Eye (tissue), 1 donor: ENCODE measurements at regions not wholly inside any gene's neighbourhood (a gene's known extent, or its start where the extent isn't known, plus 50 kb on each side); places are given as distances from the start of the nearest gene placed in this dataset.
A peak's percentile ranks its signal among the peaks of the same experiment; 100 is the strongest.

ENCODE experiments used
- DNase-seq: peaks from one replicate; pipeline ENCODE4 v3.0.0-alpha.2; 2015

DNA sequence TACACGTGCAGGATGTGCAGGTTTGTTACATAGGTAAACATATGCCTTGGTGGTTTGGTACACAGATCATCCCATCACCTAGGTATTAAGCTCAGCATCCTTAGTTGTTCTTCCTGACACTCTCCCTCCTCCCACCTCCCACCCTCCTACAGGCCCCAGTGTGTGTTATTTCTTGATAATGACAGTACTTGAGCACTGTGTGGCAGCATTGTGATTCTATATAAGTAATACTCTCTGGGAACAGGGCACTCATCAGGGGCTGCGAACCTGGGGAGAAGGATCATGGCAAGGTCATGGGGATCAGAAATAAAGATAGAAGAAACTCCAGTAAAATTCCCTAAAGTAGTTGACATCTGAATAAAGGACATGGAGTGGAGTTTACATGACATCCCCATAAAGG, 1256.2 kb upstream of the CRIM1 start:
- DNase-seq, result no peak

DNA sequence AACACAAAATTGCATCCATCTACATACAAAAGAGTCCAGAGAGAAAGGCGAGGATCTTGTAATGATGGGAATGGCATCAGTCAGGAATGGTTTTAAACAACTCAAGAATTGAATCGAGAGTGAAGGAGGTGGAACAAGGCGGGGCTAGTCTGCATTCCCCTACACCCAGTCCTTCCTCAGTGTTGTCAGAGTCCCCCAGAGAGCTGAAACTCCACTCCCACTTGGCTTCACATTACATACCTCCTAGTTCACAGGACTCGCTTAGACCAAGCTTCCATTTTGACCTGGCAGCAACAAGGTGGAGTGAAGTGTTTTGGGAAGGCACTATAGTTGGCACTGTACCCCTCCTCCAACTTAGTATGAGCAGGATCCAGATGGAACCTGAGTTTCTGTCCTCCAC, 1273.5 kb upstream of the CRIM1 start:
- DNase-seq, result no peak

DNA sequence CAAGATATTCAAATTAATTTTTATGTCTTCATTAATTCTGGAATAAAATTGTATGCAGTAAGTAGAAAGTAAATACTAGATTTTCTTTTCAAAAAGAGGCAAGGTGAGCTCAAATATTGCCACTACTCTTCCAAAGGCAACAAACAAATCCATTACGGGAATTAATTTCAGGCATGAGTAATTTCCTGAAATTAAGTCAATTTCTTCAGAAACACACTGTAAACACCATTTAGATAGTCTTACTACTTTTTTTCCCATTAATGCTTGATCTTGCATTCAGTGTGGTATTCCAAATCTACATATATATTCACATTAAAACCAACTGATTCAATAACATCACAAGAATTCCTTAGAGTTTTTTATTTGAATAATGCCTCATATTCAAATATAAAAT, 1274.0 kb upstream of the CRIM1 start:
- DNase-seq, result no peak

DNA sequence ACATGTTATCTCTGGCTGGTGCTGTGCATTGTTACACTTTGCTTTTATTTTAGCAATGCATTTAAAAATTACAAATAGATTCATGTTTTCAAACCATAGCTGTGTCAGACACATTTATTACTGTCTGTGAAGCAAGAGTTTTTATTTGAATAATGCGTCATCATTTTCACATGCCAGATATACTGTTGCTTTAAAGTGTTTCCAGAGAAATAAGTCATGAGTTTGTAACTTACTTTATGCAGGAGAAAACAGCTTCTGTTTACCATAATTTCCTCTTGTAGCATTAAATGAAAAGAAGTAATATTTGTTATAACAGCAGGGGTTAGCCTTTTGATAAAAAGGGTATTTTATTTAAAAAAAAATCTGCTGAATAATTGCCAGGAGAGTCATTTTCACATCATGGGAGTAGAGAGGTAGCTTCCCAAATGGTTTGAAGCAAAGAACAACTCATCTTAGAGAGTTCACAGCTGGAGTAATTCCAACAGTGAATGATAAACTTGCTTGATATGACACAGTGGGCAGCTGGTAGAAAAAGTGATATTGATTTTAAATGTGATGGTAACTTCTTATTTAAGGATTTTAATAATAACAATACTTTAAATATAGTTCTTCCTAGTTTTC, 1274.5 kb upstream of the CRIM1 start:
- DNase-seq, result no peak

DNA sequence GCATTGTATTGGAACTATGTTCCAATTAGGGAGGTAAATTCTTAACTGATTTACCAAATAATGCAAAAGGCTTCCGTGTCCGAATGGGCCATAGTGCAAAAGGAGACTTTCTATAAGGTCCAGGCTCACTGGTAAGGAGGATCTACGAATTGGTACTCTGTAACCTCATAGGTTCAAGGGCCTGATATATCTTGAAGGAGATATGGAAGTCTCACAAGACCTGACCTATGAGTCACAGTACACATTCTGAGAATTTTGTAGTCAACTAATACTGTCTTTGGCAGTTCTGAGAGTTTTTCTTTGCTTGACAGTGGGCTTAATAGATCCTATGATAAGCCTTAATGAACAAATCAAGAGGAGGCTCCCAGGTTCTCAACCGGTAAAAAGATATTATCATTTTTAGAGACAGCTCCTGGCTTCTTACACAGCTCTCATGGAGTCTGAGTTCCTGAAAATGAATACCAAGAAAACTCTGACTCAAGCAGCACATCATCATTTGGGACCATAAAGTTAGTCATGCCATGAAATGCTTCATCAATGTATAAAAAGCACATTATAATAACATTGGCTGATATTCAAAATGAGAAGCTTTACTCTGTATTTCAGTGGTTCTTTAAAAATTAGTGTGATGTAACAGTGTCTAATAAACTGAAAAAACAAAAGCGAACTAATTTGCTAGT, 1275.2 kb upstream of the CRIM1 start:
- DNase-seq, result no peak

DNA sequence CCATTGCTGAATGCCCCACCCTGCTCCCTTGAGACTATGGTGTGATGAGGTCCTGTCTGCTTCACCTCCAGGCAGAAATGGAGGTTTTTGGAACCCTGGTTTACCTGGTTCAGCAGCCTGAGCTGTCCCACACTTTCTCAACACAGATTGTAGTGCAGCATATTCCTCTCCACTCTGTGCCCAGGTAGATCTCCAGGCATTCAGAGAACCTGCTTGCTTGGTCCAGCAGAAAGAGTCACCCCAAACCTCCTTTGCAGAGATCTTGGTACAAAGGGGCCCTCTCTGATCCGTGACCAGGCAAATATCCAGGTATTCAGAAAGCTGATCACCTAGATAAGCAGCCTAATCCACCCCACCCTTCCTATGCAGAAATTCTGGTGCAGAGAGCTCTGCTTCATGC, 1288.2 kb upstream of the CRIM1 start:
- DNase-seq, result no peak

DNA sequence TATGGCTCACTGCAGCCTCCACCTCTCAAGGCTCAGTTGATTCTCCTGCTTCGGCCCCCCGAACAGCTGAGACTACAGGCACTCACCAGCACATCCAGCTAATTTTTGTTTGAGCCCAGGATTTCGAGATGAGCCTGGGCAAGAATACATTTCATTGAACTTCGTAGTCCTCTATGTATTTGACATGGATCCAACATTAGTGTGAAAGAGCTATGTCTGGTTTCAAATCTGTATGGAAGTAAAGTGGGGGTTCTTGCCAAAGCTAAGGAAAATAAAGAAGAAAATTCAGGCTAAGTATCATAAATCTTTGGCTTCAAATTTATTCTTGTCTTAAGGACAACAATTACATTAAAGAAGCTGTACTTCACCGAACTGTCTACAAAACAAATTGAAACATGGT, 1291.7 kb upstream of the CRIM1 start:
- no peak for DNase-seq

DNA sequence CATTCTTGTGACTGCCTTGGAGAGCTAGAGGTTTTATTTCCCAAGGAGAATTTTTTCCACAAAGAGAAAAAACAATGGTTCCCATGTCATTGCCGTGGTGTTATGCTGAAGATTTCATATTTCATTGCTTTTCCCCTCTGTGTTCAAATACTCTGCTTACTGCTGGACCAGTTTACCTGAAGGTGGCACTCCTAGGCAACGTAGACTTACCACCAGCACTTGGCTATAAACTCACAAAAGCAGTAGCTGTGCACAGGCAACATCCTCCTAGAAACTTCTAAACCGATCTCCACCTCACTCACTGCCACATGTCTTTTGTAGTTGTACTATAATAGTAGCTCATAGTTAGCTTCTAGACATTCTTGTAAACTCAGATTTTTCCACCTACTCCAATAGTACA, 1319.7 kb upstream of the CRIM1 start:
- DNase-seq, result peak; percentile 1

DNA sequence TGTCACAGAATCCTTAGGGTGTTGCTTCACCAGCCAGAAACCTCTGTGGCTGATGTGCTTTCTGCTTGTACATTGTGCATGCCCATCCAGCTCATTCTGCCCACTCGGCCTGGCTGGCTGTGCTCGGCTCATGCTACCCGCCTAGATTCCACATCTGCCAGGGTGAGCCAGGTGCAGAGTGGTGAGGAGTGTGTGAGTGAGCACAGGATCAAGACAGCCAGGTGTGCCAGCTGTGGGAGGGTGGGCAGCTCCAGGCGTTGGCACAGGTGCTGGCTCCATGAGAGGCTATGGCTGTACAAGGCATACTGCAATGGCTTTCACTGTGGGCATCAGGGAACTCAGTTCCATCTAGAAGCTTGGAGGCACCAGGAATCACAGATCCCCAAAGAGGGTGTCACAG, 1321.8 kb upstream of the CRIM1 start:
- no peak for DNase-seq

DNA sequence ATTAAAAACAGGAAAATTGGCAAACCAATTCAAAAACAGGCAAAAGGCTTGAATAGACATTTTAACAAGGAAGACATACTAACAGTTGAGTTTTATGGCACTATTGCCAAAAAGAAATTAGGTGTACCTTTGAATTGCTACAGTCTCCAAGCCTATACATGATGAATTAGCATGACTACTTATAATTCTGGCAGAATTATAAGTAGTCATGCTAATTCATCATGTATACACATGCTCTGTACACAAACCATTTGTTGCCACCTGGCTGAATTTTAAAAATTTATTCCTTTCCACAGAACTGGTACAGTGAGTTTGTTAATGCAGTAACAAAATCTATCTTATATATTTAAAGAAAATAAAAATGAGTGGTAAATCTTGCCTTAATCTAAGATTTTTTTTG, 1332.0 kb upstream of the CRIM1 start:
- no peak for DNase-seq

DNA sequence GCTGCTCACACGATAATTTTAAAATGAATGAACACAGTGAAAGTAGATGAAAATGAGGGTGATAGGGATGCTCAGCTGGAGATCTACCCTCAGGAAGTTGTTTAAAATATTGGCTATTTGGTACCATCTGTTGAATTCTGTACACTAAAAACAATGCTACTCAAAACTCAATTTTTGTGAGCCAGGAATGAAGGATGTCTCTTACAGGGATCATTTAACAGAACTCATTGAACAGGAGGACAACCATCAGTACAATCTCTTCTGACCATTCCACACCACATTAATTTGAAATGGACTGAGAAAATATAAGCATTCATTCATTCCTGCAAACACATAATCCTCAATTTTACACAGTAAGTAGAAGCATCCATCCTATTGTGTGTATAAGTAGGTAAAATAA, 1355.1 kb upstream of the CRIM1 start:
- DNase-seq, result no peak

DNA sequence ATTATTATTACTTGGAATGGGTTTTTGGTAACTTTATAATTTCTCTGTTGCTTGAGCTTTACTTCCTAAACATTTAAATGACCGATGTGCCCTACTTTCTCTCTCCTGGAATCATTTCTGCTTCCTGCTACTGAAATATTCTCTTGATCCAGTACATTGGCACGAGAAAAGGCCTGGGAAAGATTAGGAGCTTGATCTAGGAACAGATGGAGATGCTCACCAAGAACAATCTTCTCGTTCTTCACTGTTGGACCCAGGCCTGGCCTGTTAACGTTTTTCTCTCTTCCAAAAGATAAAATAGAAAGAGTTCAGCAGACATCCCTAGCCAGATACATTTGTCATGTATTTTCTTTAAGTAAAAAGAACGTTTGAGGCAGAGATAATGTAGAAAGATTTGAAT, 1356.8 kb upstream of the CRIM1 start:
- no peak for DNase-seq

DNA sequence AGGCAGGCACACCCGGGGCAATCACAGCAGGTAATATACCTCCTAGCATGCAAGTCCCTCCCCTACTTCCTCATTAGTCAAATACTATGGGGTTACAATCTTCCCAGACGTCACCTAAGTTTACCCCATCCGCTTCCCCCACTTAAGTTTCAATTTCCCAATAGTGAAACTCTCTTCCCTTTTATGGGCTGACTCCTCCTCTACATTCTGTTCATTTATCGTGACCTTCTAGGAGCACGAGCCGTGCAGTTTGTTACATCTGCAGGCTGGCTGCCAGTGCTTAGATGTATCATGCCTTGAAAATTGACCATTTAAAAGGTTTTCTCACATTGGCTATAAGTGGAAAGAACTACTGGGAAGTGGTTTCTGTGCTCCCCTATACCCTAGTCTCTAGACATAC, 1357.8 kb upstream of the CRIM1 start:
- DNase-seq, result no peak

DNA sequence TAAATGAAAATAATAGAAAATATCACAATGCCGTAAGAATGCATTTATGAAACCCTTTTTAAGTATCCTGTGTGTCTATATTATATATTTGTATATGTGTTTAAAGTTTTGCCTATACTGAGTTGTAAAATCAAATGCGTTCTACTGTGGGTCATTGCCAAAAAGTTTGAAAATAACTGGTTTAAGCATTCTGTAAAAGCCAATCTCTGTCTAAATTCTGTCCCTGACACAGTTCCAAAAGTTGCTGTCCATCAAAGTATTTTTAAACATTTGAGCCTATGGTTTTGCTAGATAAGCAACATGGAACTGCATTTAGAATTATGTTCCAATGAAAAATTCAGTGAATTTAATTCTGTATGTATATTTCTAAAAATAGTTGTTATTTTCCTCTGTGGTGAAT, 1360.4 kb upstream of the CRIM1 start:
- DNase-seq, result no peak

DNA sequence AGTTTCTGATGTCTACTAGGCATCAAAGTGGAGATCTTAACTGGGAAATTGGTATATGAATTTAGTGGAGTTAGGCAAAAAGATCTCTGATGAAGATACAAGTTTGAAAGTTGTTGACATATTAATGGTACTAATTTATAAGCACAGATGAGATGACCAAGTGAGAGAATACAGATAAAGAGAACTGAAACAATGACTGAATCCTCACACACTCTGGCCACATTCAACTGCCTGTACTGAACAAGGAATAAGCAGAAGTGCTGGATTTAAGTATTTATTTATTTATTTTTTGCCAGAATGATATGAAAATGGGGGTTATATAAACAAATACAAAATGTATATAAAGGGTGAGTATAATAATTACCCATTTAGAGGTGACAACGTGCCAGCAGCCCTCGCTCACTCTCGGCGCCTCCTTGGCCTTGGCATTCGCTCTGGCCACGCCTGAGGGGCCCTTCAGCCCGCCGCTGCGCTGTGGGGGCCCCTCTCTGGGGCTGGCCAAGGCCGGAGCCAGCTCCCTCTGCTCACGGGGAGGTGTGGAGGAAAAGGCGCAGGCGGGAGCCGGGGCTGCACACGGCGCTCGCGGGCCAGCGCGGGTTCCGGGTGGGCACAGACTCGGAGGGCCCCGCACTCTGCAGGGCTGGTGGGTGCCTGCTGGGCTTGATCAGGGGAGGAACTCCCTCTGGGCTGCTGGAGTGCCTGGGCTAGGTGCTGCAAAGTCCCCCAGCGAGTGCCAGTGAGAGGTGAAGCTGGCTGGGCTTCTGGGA, 1363.9 kb upstream of the CRIM1 start:
- DNase-seq, result no peak

DNA sequence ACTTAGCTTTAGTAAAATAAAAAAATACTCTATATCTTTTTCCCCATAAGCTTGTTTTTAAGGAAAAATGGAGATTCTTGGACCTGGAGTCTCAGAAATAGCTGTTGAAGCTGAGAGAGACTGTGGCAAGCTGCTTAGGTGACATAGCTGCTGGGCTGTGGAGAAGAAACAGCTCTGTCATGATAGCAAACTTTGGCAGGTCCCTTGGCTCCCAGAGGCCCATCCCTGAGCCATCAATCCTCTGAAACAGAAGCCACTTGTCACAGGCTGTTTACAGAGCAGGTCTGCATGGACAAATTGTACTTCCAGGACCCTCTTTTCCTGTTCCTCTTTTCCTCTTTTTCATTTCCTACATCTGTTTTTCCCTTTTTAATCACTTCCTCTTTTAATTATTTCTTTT, 1370.1 kb upstream of the CRIM1 start:
- DNase-seq, result peak; percentile 26

DNA sequence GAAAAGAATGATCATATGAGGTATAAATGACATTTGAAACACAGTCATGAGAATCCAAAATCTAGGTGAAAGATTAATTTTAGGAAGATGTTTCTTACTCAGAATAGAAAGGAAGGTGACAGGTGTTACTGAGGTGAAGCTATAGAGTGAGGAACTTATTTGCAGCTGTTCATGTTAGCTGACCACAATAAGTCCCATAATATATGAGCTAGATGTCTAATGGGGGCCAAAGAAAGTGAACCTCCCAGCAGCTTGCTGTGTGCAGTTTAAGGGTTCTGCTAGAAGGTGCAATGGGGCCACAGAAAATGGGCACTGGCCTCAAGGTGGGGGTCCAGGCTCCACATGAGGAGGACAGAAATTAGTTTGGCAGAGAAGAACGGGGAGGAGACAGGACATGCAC, 1374.9 kb upstream of the CRIM1 start:
- DNase-seq, result no peak

DNA sequence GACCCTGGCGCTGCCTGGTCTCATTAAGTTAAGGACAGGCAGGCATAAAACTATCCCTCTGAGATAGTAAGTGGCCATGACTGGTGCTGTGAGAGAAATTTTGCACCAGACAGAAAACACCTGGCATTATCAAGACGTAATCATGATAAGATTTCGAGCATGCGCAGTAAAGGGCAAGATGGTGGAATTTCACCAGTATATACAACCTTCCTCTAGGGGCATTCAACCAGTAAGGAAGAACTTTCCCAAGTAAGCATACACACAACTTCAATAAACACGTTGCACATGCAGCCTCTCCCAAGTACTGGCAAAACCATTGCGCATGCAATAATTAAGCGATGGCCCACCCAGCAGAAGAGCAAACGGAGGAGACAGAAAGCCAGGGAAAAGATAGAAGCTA, 1376.4 kb upstream of the CRIM1 start:
- no peak for DNase-seq

DNA sequence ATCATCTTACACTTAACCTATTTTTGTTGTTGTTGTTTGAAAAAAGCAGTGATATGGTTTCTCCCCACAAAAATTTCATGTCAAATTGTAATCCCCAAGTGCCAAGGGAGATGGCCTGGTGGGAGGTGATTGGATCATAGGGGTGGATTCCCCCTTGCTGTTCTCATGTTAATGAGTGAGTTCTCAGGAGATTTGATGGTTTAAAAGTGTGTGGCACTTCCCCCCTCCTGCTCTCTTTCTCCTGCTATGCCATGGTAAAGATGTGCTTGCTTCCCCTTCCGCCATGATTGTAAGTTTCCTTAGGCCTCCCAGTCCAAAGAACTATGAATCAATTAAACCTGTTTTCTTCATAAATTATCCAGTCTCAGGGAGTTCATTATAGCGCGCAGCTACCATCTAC, 1362.7 kb upstream of the FAM98A start:
- DNase-seq, result no peak

DNA sequence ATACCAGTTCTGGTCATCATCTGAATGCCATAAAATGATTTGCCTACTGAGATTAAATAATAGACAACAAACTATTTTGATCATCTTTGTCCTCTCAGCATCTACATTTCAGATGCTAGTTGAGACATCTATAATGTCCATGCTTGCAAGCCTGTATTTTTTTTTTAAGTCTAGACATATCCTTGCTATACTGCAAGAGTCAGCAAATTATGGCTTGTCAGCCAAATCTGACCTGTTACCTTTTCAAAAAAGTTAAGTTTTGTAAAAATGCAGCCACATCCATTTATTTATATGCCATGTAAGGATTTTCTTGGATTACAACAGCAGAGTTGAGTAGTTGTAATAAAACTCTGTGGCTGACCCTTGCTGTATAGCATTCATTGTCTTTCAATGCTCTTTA, 1355.7 kb upstream of the FAM98A start:
- no peak for DNase-seq

DNA sequence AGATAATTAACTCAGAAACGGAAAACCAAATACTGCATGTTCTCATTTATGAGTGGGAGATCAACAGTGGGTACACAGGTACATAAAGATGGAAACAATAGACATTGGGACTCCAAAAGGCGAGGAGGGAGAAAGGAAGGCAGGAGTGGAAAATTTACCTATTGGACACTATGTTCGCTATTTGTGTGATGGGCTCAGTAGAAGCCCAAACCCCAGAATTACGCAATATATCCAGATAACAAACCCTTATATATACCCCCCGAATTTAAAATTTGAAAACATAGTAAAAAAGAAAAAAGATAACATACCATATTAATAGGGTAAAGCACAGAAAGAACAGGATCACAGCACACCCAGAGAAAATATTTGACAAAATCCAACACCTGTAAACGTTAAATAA, 1351.7 kb upstream of the FAM98A start:
- DNase-seq, result no peak

DNA sequence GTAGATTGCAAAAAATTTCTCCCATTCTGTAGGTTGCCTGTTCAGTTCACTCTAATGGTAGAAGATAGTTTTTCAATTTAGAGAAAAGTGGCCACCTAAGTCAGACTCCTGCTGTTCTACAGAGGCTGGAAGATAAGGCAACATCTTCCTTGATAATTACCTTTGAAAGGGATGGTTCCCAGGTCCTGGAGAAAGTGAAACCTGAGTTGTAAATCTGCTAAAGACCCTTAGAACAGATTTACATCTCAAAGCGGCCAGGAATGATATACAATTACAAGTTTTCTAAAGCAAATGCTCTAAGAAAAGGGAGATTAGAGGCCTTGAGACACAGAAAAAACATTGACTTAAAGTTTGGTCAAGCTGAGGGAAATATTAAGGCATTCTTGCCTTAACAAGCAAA, 1350.2 kb upstream of the FAM98A start:
- no peak for DNase-seq

DNA sequence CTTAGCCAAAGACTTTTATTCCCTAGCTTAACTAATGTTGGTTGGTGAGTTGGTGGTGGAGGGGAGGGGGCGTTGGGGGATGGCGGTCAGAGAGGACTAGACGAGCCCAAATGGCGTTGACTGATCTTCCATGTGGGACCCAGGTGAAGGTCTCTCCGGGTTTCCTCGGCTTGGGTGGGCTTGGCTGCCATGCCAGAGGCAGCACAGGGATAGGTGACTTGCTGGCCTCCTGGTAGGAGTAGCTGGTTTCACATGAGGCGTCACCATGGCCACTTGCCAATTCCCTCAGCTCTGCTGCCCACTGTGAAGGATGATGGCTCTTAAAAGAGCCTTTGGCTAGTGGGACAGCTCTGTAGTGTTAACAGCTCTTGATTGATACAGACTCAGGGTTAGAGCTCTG, 1337.0 kb upstream of the FAM98A start:
- no peak for DNase-seq

DNA sequence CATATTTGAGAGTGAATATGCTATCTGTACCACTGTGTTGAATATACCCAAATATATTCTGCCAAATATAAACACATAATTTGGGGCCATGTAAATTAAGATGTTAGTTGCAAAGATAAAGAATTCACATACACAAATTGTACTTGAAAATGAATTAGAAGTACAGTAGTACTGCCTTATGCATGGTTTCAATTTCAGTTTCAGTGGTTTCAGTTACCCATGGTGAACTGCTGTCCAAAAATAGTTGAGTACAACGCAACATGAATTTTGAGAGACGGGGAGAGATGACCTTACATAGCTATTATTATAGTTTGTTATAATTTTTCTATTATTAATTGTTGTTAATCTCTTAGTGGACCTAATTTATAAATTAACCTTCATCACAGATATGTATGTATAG, 1313.0 kb upstream of the FAM98A start:
- no peak for DNase-seq
